ENCODE measurements at regions not wholly inside any gene's neighbourhood (a gene's known extent, or its start where the extent isn't known, plus 50 kb on each side); places are given as distances from the start of the nearest gene placed in this dataset.

DNA sequence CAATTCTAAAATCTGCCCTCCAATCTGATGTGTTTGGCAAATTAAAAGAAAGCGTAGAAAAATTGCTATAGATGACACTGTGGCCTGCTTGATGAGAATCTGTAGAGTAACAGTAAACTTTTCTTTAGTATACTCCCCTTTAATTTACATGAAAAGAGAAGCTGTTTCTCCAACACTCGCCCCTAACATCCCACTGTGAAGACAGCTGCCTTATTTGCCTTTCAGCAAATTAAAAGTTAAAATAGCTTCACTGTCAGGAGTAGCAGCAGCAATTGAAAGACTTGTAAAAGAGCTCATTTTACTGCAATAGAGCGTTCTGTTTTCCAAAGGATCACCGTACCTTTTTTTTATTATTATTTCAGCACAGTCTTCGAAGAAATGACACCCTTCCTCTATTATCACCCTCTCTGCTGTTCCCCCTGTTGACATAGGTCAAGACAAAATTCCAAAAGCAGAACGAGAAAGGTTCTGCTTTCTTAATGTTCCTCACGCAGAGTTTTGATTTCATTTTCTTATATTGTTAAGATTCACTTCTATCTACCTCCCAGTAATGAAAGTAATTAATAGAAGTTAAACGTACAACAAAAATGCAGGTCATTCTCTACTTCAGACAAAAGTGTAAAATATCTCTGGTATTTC lies 153.5 kb upstream of the USP15 start:
- H3K27me3 ChIP-seq (ENCODE audit: control insufficient read depth, low read length) = no peaks in the 10 kb centered on the region; the same call in 1 of the 2 replicates
- H3K4me1 ChIP-seq (ENCODE audit: control insufficient read depth, low read length) = no peaks in the 10 kb centered on the region
- H3F3A ChIP-seq (ENCODE audit: control insufficient read depth, insufficient read depth) = no peaks in the 10 kb centered on the region
- no peaks in the 10 kb centered on the region for H3K9me2 ChIP-seq (replicated peaks; ENCODE audit: control insufficient read depth, low read length)
- no peak for TF ChIP-seq EZH2phosphoT487 (IDR thresholded peaks at IDR 0.05; ENCODE audit: borderline replicate concordance, low read length)
- TF ChIP-seq CTCF (IDR thresholded peaks at IDR 0.05; ENCODE audit: low read depth, low read length, poor library complexity, severe bottlenecking) = no peak
- H3K9me3 ChIP-seq (ENCODE audit: control insufficient read depth, insufficient read depth, low read length) = no peaks in the 10 kb centered on the region
- H3K36me3 ChIP-seq (ENCODE audit: control insufficient read depth, low read length) = no peaks in the 10 kb centered on the region
- H4K20me1 ChIP-seq (ENCODE audit: control insufficient read depth, insufficient read depth, low read depth, low read length) = no peaks in the 10 kb centered on the region
- H3K27ac ChIP-seq (ENCODE audit: low read depth, low read length) = no peak overlapping the region
- H3K4me2 ChIP-seq (ENCODE audit: low read length) = no peak overlapping the region
- no peak overlapping the region for H3K4me3 ChIP-seq (ENCODE audit: low read length)
- H3K79me2 ChIP-seq (ENCODE audit: control insufficient read depth, low read length) = no peaks in the 10 kb centered on the region

- H3K4me1 ChIP-seq (ENCODE audit: control insufficient read depth, low read length) = no peaks in the 10 kb centered on the region
- H3K4me3 ChIP-seq (ENCODE audit: low read length) = no peak overlapping the region
- H3K79me2 ChIP-seq (ENCODE audit: control insufficient read depth, low read length) = no peaks in the 10 kb centered on the region
- no peaks in the 10 kb centered on the region for H3K9me2 ChIP-seq (replicated peaks; ENCODE audit: control insufficient read depth, low read length)
- no peak overlapping the region for H3K27ac ChIP-seq (ENCODE audit: low read depth, low read length)
- H3K36me3 ChIP-seq (ENCODE audit: control insufficient read depth, low read length) = no peaks in the 10 kb centered on the region
- H3K27me3 ChIP-seq (ENCODE audit: control insufficient read depth, low read length) = 0 out of 2 replicates have a peak, but pooled peaks cover 2% of the 10 kb centered on the region
- H3F3A ChIP-seq (ENCODE audit: control insufficient read depth, insufficient read depth) = no peaks in the 10 kb centered on the region
- H4K20me1 ChIP-seq (ENCODE audit: control insufficient read depth, insufficient read depth, low read depth, low read length) = no peaks in the 10 kb centered on the region
- no peak for TF ChIP-seq CTCF (IDR thresholded peaks at IDR 0.05; ENCODE audit: low read depth, low read length, poor library complexity, severe bottlenecking)
- TF ChIP-seq EZH2phosphoT487 (IDR thresholded peaks at IDR 0.05; ENCODE audit: borderline replicate concordance, low read length) = no peak
- no peak overlapping the region for H3K4me2 ChIP-seq (ENCODE audit: low read length)
- H3K9me3 ChIP-seq (ENCODE audit: control insufficient read depth, insufficient read depth, low read length) = no peaks in the 10 kb centered on the region
Measured at GRCh38 chr12:62113366-62114011, 146.7 kb upstream of the USP15 start.

GRCh38 chr12:62116986-62117385 lies 143.2 kb upstream of the USP15 start:
- Histone ChIP-seq H3K9me2 (replicated peaks; ENCODE audit: control insufficient read depth, low read length) (no peaks in the 10 kb centered on the region), H3K4me1 (ENCODE audit: control insufficient read depth, low read length) (no peaks in the 10 kb centered on the region), H3K4me3 (ENCODE audit: low read length) (no peak overlapping the region), H3K9me3 (ENCODE audit: control insufficient read depth, insufficient read depth, low read length) (no peaks in the 10 kb centered on the region), H3K36me3 (ENCODE audit: control insufficient read depth, low read length) (no peaks in the 10 kb centered on the region), H3K27me3 (ENCODE audit: control insufficient read depth, low read length) (0 out of 2 replicates have a peak, but pooled peaks cover 2% of the 10 kb centered on the region), H3K27ac (ENCODE audit: low read depth, low read length) (no peak overlapping the region), H3F3A (ENCODE audit: control insufficient read depth, insufficient read depth) (no peaks in the 10 kb centered on the region), H3K4me2 (ENCODE audit: low read length) (no peak overlapping the region), H3K79me2 (ENCODE audit: control insufficient read depth, low read length) (no peaks in the 10 kb centered on the region), H4K20me1 (ENCODE audit: control insufficient read depth, insufficient read depth, low read depth, low read length) (no peaks in the 10 kb centered on the region)
- TF ChIP-seq CTCF (IDR thresholded peaks at IDR 0.05; ENCODE audit: low read depth, low read length, poor library complexity, severe bottlenecking) = no peak
- TF ChIP-seq EZH2phosphoT487 (IDR thresholded peaks at IDR 0.05; ENCODE audit: borderline replicate concordance, low read length) = no peak

Measured in DOHH2 (cell line).